C4-2B (cell line): ENCODE measurements at regions not wholly inside any gene's neighbourhood (a gene's known extent, or its start where the extent isn't known, plus 50 kb on each side); places are given as distances from the start of the nearest gene placed in this dataset.
"Not testable (repeated sequence)": the region's sequence is repeated elsewhere in the genome, so short reads cannot be mapped to it uniquely, and the experiment has no call there.

Experiments used
- CTCF ChIP-seq: fragments of 450-650 bp; conservative IDR thresholded peaks from 2 replicates; pipeline ENCODE4 v1.5.1; 2017; ENCODE audit warnings: mild to moderate bottlenecking
- ZFX ChIP-seq: fragments of 450-650 bp; IDR thresholded peaks from 2 replicates; pipeline ENCODE4 v1.6.1; 2017

GRCh38 chr9:138179671-138180070, 302.1 kb downstream of the CACNA1B start:
- not testable (repeated sequence) for TF ChIP-seq CTCF, ZFX
